CD4-positive, alpha-beta T cell treated with Interleukin-12 subunit alpha and Interleukin-12 subunit beta, for 1 hour (primary cell): ENCODE measurements at regions not wholly inside any gene's neighbourhood (a gene's known extent, or its start where the extent isn't known, plus 50 kb on each side); places are given as distances from the start of the nearest gene placed in this dataset.
A peak's percentile ranks its signal among the peaks of the same experiment; 100 is the strongest.

Experiments used
- DNase-seq: peaks from one replicate; pipeline ENCODE4 v3.0.0-alpha.2; 2020

DNA sequence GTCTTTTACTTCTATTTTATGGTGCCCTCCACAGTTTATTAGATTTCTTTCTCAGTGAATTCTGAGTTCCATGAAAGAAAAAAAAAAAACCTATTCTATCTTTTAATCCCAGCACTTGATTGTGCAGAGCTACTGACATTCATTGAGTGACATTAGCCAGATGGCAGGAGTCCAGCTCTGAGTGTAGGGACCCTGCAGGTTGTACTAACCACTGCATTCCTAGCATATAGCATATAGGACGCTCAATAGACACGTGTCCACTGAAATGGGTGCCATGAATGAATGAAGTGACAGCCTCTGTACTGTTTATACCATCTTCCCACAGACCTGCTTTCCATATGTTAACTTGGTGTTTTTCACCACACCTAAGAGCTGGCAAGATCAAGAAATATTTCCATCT is 206.3 kb downstream of the RAP2A start:
- no peak for DNase-seq

DNA sequence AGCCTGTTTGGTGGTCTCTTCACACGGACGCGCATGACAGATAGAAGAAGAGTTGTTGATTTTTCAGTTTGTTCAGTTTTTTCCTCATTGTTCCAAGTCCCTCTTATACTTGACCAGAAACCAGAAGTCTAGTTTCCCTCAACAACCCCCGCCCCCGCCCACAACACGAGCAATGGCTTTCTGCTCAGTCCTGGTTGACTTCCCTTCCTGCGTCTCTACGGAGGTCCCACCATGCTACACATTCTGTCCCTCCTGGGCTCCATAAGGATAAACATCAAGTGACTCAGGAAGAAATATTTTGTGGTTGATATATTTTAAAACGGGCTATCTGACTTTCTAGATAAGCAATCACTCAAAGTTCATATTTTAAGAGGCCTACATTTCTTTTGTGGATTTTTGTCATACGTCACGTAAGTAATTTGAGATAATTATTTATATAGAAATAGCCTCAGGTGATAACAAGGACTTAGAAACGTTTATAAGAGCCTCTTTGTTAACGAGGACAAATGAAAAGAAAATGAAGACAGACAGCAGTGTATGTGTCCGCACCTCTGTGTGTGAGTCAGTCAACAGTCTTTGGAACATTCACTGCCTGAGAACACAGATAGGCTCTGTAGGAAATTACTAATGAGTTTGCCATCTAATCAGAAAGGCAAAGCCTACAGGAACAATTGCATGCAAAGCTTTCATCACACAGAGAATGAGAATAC is 214.4 kb downstream of the RAP2A start:
- DNase-seq: no peak

- DNase-seq: no peak
Measured at GRCh38 chr13:97648881-97649224, 214.9 kb downstream of the RAP2A start.

GRCh38 chr13:97653443-97654140 is 219.6 kb downstream of the RAP2A start:
- DNase-seq: no peak

- no peak for DNase-seq
Measured at GRCh38 chr13:97654236-97654635, 220.3 kb downstream of the RAP2A start.

- no peak for DNase-seq
Measured at GRCh38 chr13:97658556-97658955, 224.6 kb downstream of the RAP2A start.

DNA sequence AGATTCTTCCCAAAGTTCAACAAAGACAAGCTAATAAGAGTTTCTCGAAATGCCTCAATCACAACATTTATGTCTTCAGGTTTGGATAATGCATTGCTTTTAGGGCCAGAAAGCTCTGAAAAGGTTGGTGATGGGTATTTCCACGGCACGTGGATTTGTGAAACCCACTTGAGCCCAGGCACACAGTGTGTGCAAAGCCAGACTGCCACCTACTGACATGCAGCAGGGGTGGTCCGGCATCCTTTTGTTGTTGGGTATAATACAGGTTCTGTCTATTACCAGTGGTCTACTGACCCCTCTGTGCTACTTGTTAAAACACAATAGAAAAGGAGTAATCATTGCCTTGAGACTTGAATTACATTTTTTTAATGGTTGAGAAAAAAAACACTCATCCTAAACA is 225.6 kb downstream of the RAP2A start:
- peak; percentile 4 for DNase-seq

DNA sequence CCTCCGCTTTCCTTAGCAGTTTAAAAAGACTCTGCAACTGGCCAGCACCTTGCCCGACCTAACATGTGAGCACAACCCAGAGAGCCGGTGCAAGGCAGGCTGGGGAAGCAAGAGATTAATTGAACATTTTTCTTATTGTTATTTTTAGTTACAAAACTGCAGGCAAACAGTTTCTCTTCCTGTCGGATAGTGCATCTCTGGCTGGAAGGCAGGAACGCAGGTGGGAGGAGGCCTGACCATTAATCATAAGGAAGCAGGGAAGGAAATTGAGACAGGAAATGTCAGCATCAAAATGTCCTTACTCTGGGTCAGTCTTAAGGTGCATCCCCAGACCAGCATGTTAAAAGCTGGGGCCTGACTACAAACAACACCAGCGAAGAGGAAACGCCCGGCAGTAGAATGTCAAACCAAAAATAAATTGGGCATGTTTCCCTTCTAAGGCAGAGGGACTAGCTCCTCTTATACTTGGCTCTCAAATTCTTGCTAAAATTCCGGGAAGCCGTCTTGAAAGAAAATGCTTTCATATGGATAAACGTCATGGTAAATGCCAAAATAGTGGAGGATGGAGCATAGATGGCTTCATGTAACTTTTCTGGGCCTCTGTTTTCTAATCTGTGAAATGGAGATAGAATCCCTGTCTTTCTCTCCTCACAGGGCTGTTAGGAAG is 226.8 kb downstream of the RAP2A start:
- no peak for DNase-seq

- DNase-seq: no peak
Measured at GRCh38 chr13:97686594-97686993, 252.6 kb downstream of the RAP2A start.

- DNase-seq: no peak
Measured at GRCh38 chr13:97692628-97693027, 258.7 kb downstream of the RAP2A start.

DNA sequence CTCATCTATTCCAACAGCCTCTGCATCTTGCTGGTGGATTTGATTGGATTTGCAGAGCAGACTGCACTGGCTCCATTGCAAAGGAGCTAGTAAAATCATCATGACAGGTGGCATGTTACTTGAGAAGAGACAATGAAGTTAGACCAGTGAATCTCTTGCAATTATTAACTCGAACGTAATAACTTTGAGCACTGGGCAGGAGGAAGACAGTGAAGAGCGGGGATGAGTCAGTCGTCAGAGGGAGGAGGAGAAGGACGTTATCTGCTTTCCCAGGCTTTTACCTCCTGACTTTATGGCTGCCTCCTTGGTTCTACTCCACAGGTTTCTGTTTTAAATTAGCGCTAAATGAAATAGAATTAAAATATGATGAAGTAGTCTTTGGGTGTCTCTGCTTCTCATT is 257.8 kb upstream of the IPO5 start:
- DNase-seq: no peak

DNA sequence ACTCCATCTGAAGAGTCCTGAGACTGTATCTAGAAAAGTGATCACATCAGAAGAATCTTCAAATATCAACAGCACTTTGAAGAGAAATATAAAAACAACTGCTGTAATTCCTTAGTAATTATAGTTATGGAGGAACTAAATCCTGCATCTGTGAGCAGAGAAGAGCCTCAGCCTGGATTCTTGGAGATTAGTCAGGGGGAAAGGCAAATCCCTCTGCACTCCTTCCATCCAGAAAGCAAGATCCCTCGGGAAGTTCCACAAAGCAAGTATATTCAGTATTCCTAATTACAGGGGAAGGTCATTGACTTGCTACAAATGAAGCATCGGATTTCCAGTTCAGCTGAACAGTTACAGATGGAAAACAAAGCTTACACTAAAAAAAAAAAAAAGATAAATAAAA is 256.6 kb upstream of the IPO5 start:
- no peak for DNase-seq

GRCh38 chr13:97700306-97700848 is 253.1 kb upstream of the IPO5 start:
- no peak for DNase-seq

- DNase-seq: no peak
Measured at GRCh38 chr13:97702614-97703013, 250.9 kb upstream of the IPO5 start.

GRCh38 chr13:97710797-97711196 is 242.7 kb upstream of the IPO5 start:
- no peak for DNase-seq

- no peak for DNase-seq
Measured at GRCh38 chr13:97712770-97713169, 240.7 kb upstream of the IPO5 start.

DNA sequence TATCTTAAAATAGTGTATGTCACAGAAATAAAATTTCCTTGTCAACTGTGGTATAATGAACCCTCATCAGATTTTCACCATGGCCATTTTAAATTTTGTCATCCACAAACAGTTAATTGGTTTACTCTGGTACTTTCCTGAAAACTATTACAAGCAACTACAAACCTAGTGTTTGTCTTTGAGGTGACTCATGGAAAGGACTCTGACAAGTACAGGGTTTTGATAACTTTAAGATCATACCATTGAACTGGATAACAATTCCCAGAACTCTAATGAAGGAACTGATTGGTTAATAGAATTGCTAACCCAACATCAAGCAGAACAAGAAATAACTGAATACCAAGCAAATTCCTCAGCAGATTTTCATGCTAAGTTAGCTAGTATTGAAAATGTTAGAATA is 237.7 kb upstream of the IPO5 start:
- no peak for DNase-seq

- DNase-seq: no peak
Measured at GRCh38 chr13:97716746-97717145, 236.7 kb upstream of the IPO5 start.

DNA sequence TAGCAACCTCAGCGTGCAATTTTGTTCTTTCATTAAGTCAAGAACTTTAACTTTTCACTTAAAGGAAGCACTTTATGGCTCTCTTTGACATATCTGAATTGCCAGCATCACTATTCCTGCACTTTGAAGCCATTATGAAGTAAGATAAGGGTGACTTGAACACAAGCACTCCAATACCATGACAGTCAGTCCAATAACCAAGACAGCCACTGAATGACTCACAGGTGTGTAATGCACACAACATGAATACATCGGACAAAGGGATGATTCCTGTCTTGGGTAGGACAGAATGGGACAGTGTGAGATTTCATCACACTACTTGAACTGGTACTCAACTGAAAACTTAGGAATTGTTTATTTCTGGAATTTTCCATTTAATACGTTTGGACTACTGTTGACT is 233.7 kb upstream of the IPO5 start:
- DNase-seq: no peak

- no peak for DNase-seq
Measured at GRCh38 chr13:97720896-97721295, 232.6 kb upstream of the IPO5 start.

DNA sequence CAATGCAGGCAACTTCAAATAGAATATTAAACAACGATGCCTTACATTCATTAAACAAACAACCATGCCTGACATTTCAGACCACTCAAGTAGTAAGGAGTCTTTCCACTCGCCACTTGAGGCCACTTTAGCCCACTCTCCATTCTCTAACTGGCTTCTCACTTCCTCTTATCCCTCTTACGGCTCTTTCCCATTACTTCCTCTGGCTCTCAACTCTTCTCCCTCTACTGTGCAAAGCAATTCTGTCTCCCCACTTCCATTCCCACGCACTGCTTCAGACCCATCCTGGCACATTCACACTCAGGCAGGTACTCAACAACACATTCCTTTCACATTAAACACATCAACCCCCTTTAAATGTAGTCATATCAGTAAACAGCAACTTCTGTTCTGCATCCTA is 229.8 kb upstream of the IPO5 start:
- DNase-seq: no peak

DNA sequence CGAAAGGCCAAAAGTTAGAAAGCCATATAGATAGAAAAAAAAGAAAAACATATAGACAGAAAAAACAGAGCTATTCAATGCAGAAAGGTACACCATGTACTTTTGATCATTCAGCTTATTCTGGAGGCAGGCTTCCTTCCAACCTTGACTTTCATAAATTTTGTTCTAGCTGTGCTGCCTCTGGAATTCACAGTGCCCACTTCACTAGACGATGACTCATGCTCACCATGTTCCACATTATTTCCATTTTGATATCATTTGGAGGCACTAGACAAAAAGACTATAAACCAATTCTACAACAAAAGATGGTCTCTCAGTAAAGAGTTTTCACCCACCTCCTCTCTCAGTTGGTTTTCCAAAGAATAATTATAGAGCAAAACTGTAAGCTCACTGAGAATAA is 229.0 kb upstream of the IPO5 start:
- DNase-seq: no peak

DNA sequence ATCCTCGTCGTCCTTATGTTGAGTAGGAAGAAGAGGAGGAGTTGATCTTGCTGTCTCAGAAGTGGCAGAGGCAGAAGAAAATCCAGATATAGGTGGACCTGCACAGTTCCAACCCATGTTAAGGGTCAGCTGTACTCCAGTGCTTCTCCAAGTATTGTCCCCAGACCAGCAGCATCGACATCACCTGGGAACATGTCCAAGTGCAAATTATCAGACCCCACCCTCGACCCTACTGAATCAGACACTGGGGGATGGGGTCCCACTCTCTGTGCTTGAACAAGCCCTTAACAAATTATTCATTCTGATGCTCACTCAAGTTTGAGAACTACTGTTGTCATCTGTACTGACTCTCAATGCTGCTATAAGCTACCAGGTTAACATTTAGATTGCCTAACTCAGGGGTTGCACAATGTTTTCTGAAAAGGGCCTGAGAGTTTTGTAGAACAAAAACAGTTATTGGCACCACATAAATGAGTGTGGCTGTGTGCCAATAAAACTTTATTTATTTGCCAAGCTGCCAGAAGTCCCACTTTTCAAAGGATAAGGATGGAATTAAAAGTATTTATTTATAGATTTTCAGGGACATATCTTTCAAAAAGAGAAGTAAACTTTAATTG is 226.7 kb upstream of the IPO5 start:
- no peak for DNase-seq

- DNase-seq: no peak
Measured at GRCh38 chr13:97727991-97728390, 225.5 kb upstream of the IPO5 start.
